GM19043 (cell line): ENCODE measurements at regions not wholly inside any gene's neighbourhood (a gene's known extent, or its start where the extent isn't known, plus 50 kb on each side); places are given as distances from the start of the nearest gene placed in this dataset.

Source experiments
- ATAC-seq: cut with Tn5 transposase; IDR thresholded peaks from one replicate; pipeline ENCODE4 v1.9.1; 2021; ENCODE audit warnings: low read depth; ENCODE audit not compliant: unreplicated experiment

DNA sequence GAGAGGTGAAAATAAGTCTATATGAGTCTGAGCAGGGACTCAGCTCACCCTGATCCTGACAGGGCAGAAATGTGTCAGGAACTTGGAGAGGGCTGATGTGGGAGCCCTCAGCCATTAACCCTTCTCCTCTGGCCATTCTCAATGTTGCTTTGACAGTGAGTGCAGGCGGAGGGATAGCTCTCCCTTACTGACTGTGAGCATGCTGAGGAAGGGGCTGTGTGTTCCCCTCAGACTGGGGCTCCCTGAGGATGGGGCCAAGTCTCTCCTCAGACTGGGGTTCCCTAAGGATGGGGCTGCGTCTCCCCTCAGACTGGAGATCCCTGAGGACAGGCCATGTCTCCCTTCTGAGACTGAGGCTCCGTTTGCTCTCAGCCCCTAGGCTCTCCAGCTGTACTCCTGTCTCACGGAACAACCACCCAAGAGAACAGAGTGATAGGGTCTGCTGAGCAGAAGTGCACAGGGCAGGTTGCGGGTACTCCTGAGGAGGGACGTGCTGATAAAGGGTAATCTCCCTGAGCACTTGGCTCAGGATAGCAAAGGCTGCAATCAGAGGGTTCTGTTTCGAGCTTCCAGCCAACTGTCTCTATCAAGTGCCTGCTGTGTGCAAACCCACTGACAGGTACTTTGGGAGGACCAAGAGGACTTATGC lies 141.0 kb downstream of the MRPL14 start:
- ATAC-seq: no peak

DNA sequence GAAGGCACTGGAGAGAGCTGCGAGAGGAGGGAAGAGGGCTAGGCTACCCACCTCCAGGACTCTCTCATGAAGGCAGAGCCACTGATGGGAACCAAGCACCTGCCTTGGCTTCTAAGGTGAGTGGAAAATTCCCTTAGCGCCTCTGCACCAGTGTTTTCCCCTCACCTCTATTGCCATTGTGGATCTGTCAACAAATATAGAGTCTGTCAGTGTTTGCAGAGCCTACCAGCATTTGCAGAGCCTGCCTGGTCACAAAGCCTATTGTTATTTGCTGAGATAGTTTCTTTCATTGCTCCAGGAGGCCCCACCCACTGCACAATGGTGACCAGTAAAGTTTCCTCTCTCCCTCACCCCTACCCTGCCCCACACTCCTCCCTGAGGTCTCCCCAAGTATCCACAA lies 141.9 kb downstream of the MRPL14 start:
- no peak for ATAC-seq

DNA sequence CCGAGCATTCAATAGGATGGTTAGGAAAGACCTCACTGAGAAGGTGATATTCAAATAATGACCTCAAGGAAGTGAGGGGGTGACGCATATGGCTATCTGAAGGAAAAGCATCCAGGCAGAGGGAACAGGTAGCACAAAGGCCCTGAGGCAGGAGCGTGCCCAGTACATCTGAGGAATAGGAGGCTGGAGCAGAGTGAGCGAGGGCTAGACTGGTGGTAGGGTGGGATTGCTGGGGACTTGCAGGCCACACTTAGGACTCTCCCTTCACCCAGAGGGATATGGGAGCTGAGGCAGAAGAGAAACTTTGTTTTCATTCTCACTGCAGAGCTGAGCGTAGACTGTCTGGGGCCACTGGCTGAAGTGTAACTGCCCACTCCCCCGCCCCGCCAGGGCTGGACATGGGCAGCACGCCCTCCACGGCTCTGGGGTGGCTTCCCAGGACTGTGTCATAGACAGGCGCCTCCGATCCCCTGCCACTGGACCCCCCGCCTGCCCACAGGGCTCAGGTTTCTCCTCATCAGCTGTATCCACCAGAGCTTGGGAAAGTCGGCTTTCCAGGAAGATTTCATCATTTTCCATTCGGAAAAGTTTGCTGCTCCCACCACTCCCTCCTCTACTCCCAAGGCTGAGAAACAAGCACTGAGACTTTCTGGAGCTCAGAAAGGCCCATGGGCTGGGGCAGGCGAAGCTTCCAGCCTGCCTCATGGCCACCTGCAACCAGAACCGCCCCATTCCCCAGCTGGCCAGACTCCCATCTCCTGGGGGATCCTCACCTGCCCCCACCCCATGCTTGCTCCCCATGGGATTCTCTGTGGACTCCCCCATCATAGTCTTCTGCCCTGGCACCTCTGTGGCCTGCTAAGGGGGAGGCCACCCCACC lies 142.6 kb downstream of the MRPL14 start:
- ATAC-seq: no peak

DNA sequence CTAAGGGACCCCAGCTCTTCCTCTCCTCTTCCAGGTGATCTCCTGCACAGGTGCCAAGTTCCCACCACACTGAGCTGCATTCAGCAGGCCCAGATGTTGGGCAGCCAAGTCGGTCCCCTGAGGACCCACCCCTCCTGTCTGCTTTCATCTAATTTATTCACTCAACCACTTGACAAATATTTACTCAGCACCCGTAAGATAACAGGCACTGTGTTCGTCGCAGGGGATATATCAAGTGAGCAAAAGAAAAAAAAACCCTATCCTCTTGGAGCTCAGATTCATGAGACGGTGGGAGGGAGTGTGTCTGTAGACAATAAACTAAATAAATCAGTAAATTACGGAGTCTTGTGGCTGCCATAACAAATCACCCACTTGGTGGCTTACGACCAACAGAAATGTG lies 143.6 kb downstream of the MRPL14 start:
- no peak for ATAC-seq

DNA sequence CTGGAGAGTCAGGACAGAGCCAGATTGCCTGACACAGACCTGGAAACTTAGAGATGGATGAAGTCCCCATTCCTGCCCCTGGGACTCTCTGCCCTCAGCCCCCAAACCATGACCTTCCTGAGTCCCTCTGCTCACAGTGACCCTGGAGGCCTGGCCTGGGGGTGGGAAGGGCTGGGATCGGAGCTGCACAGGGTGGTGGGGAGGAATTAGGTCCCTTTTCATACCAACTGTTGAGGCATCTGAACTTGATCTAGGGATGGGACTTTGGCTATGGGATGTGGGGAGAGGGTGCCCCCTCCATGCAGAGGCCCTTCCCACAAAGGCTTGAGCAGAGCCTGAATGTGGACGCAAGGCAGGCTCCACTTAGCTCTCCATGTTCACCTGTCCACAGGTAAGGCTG lies 144.1 kb downstream of the MRPL14 start:
- ATAC-seq: no peak

DNA sequence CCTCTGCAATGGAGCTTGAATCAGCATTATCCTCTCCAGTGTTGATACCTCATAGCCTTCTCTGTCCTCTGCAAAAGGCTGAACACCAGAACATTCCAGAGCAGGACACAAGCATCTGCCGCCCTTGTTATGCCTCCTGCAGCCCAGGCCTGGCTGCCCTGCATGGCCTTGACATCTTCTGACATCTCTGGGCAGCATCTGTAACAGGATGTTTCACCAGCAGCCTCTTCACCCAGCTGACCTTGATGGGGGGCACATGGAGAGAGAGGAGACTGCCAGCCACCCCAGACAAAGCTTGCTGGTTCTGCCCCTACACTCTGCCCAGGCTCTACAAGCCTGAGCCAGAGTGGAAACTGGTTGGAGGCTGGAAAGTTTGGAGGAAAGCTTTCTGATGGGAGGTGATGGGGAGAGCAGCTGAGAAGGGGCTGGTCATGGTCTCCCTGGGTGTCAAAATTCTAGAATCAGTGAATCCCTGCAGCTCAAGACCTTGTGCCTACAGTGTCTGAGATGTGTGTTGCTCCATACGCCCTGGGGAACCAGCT lies 145.1 kb downstream of the MRPL14 start:
- ATAC-seq: no peak

DNA sequence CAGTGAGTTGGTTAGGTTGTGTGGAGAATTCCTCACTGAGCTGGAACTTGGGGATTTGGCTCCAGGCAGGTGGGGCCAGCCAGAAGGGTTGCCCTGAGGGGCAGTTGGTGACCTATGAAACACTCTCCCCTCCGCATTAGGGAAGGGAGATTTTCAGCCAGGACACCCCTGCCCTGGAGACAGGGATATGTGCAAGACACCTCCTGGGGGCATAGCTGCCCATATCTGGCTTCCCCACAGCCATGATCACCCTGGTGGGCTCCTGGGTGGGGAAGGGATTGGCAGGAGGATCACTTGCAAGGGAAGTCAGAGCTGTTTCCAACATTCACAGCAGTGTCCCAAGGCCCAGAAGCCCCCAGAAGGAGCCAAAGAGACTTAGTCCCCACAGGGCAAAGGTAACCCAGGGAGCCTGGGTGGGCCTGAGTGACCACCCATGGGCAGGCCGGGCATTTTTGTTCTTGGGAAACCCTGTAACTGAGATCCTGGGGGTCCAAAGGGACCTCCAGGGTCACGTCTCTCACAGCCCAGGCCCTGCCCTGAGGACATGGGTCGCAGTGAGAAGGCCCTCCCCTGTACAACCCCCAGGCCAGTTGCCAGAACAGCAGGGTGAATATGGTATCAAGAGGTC lies 145.8 kb downstream of the MRPL14 start:
- ATAC-seq: no peak

DNA sequence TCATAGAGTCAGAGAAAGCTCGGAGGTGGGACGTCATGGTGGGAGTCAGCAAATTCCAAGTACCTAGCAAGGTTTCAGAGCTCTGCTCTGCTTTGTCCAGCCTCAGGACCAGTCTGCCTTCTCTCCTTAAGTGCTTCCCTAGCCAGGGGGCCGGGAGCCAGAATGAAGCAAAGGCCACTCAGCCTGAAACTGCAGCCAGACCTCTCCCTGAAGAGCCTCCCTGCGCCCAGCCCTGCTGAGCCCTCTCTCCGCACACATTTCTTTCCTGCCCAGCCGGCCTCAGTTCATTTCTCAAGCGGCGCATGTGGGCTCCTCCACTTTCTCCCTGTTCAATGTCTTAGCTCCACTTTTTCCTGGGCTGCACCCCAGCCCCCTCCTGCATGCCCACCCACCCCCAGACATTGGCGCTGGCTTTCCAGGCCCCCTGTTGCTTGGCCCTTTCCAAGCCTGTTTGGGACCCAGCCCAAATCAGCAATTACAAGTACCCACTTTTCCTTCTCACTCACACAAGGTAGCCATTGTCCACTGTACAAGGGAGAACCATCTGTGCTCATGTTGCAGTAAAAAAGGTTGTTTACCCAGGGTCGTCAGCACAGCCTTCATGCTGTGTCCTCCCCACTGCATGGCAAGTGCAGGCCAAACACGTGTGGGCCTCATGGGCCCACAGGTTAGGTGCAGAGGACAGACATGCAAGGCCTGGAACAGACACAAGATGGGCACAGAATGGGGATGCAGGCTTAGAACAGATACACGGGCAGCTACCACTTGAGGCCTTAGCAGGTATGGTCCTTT lies 147.1 kb downstream of the MRPL14 start:
- ATAC-seq: no peak

DNA sequence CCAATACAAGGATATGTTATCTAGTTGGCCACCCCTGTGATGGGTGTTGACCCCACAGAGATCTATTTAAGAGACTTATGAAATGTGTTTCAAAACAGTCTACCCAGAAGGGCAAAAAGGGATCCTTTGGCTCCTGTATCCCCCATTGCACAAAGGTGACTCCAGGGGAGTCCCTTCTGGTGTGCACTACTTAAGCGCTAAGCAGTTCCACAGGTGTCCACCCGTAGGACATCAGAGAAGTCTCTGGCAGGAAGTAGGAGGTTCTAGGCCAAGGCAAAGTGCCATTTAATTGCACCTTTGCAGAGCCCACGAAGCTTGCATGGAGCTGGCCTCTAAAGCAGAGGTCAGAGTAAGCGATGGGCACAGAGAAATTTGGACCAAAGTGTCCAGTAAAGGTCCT lies 147.7 kb downstream of the MRPL14 start:
- ATAC-seq: no peak

DNA sequence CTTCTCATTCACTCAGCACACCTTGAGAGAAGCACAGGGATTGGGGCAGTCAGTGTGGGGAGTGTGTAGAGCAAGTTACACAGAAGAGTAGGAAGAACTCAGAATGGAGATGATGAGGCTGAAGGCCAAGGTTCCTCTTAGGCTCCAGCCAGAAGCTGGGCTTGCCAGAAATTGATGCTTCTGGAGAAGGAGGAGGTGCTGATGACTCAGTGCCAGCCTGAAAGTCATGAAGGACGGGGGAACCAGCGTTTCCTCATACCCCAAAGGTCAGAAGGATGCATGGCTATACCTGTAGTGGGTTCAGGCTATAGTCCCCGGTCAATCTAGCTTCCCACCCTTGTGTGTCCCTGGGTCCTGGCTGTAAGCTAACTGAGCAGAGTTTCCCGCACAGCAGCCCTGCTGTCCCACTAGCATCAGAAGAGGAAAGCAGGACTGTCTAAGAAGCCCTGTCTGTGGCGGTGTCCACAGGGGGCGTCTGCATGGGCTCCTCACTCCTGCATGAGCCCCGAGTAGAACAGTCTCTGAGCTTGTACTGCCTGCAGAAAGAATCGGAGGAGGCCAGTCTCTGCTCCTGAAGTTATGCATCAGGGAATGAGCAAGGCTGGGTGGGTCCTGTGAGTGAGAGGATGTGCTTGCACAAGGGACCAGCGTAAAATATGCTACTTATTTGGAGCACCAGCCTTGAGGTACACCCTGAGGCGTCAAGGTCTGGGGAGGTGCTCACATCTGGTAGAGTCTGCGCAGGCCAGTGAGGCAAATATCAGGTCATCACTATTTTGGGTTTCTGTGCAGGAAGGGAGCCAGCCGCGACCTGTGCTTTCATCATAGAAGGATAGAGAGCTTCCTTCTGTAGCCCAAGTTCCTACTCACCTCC lies 148.5 kb downstream of the MRPL14 start:
- no peak for ATAC-seq

DNA sequence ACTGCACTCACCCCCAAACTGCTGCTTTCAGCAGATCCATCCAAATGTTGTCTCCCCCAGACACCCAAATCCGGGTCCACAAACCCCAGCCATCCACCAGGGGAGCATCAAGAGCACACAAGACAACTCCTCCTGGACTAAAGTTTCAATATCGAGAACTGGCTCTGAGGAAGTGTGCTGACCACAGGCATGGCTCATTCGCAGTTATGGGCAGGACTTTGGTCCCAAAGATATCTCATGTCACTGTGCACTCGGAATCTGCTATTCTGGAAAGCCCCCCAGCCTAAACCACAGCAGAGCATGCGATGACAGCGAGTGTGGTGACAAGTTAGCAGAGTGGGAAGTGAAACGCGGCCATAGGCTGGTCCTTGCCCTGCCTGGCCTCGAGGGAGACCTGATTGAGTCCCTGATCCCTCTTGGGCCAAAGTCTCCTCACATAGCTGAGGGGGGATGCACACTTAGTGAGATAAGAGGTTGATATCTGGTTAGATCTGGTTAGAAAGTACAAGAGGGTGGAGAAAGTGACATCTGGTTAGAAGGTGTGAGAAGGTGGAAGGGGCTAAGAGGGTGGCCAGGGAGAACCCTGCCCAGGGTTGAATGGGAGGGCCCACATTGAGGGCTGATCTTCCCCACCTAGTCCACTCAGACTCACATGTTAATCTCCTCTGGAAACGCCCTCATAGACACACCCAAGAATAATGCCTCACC lies 149.7 kb downstream of the MRPL14 start:
- peak; percentile 68 for ATAC-seq

DNA sequence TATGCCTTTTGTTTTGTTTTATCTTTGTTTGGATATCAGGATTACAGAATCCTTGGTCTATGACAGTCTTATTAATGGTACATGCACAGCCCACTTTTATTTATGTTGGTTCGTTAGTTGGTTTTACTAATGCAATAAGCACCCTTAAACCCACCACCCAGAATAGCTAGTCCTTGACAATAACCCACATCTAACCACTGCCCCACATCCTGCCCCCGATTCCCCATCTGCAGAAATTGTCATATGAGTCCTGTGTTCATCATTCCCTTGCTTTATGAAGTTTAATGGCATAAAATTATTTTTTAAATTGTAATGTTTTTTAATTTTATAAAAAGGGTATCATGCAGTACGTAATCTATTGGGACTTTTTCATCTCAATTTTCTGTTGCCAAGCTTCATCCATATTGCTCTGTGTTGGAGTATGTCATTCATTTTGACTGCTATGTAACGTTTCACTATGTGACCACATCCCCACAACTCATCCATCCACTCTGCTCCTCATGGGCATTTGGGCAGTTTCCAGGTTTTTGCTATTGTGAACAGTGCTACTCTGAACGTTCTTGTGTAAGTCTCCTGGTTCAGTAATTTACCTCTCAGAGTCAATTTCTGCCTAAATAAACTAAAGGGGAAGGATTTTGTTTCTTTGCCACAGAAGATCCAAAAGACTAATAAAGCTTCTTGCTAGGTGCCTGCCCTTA lies 150.4 kb downstream of the MRPL14 start:
- no peak for ATAC-seq

DNA sequence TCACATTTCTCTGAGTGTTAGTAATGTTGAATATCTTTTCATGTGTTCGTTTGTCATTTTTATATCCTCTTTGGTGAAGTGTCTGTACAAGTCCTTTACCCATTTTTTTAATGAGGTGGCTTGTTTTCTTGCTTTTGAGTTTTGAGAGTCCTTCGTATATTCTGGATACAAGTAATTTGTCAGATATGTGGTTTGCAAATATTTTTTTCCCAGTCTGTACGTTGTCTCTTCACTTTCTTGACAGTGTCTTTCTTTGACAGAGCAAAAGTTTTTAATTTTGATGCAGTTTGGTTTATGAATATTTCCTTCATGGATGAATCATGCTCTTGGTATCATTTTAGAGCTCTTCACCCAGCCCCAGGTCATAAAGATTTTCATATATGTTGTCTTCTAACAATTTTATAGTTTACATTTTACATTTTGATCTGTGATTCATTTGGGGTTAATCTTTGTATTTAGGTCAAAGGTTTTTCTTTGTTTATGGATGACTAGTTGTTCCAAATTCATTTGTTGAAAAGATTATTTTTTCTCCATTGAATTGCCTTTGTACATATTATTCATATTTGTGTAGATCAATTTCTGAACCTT lies 152.5 kb downstream of the MRPL14 start:
- ATAC-seq: no peak

DNA sequence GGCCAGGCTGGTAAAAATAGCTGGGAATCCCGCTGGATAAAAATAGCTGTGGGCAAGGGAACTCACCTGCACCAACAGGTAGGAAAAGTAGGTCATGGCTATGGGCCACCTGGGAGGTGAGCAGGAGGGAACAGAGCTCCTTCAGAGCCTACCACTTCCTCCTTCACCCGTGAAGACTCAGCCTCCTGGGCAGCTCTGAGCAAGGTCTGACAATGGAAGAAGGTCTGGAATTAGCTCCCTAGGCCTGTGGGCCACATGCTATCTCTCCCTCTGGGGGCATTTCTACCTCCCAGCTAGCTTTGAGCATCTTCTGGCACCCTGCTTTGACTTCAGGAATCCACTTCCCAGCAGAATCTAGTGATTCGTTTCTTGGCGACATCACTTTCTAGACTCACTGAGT lies 153.9 kb downstream of the MRPL14 start:
- no peak for ATAC-seq

DNA sequence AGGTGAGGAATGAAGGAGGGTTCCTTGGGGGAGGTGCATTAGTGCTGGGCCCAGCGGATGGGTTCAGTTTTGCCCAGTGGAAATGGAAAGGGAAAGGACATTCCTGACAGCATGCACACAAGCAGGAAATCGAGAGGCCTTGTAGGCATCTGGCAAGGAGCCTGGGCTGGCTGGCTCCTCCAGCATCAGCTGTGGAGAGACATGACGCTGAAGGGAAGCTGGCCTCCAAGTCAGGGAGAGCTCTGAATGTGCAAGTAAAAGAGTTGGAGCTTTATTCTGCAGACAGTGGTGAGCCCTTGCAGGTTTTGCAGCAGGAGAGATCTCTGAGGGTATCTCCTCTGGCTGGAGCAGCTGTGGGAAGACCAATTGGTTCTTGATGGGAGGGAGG lies 154.3 kb downstream of the MRPL14 start:
- ATAC-seq: no peak

DNA sequence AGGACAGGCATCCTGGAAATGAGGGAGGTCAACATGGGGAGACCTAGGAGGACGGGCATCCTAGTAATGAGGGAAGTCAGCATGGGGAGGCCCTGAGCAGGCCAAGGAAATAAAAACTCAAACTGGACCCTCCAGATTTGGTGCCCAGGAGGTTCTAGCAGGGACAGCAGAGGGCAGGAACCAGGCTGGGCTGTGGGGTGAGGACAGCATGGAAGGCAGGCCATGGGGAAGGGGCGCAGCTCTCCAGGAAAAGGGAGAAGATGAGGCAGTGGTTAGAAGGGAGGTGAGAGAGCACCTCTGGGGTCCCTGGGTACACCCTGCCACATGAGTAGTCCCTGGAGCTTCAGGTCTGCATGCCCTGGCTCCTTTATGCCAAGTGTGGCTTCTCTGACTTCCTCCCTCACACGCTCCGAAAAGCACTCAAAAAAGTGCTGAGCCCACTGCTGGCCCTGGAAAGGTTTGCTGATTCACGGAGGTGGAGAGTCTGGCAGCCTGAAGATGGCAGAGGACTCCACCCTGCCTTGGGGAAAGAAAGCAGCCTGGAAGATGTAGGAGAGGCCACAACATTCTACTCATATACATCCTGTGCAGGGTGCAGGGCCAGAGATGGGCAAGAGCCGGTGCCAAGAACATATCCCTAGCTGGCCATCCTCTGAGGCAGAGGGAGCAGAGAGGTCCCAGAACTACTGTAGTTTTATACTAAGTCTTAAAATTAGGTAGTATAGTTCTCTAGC lies 154.9 kb downstream of the MRPL14 start:
- no peak for ATAC-seq

DNA sequence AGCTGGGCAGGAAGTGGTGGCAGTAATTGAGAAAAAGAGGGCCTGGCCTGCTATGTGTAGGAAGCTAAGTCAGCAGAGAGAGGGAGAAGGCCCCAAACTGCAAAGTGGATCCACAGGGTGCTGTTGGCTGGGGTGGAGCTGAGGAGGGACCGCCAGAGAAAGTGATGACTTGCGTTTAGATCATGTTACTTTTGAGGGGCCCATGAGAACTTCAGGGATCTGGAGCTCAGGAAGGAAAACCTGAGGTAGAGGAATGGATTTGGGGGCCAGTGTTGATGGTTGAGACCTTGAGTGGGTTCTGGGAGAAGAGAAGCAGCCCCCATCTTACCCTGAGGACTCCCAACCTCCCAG lies 155.5 kb downstream of the MRPL14 start:
- ATAC-seq: no peak
